ENCODE measurements at regions not wholly inside any gene's neighbourhood (a gene's known extent, or its start where the extent isn't known, plus 50 kb on each side); places are given as distances from the start of the nearest gene placed in this dataset.

DNA sequence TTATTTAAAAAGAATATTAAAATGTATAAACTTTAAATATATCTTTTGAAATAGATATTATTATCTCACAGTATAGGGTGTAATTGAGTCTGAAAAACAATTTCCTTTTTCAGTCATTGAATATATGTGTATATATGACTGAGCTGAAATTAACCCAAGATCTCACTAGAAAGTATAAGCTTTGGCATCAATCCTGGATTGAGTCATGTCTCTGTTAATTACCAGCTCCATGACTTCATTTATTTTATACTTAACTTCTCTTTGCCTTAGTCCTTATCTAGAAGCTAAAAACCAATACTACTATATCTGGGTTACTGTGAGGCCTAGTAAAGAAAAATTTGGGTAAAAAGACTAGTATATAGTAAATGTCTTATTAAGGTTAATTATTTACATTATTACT lies 1020.3 kb downstream of the LRFN5 start:
- POLR2A ChIA-PET, result no interaction called here
- Histone ChIP-seq H3K27me3 (ENCODE audit: insufficient read depth) (no peaks in the 10 kb centered on the region), H3K4me2 (no peak overlapping the region), H2AFZ (ENCODE audit: low read depth) (no peak overlapping the region), H3K9ac (no peak overlapping the region), H3F3A (replicated peaks; ENCODE audit: insufficient read depth) (no peaks in the 10 kb centered on the region), H3K4me1 (ENCODE audit: control insufficient read depth in 1 of 2, insufficient read depth in 2 of 2, low read depth in 1 of 2, low read length in 1 of 2) (no peaks in the 10 kb centered on the region), H4K20me1 (ENCODE audit: insufficient read depth) (no peaks in the 10 kb centered on the region), H3K79me2 (ENCODE audit: insufficient read depth) (no peaks in the 10 kb centered on the region), H3K9me2 (no peaks in the 10 kb centered on the region), H3K9me3 (no peaks in the 10 kb centered on the region), H3K27ac (ENCODE audit: low read depth in 2 of 2, low read length in 1 of 2) (no peak overlapping the region), H3K36me3 (replicated peaks in 1 of 2; ENCODE audit: control insufficient read depth in 1 of 2, insufficient read depth in 2 of 2, low read length in 1 of 2) (no peaks in the 10 kb centered on the region), H3K4me3 (ENCODE audit: low read depth in 2 of 2, low read length in 1 of 2) (no peak overlapping the region)
- TF ChIP-seq RCOR1 (IDR thresholded peaks at IDR 0.05; ENCODE audit: low read length) (no peak), ZBTB33 (IDR thresholded peaks at IDR 0.05; ENCODE audit: borderline replicate concordance, low read depth) (no peak), EP300 (IDR thresholded peaks at IDR 0.05; ENCODE audit: borderline replicate concordance in 1 of 2, low read depth in 1 of 2, low read length in 1 of 2) (no peak), NFIC (IDR thresholded peaks at IDR 0.05; ENCODE audit: borderline replicate concordance) (no peak), PBX3 (IDR thresholded peaks at IDR 0.05) (no peak), FOXM1 (IDR thresholded peaks at IDR 0.05; ENCODE audit: low read depth) (no peak), EZH2phosphoT487 (IDR thresholded peaks at IDR 0.05; ENCODE audit: borderline replicate concordance, low read depth) (no peak), GATA2 (CRISPR knock-in tag; IDR thresholded peaks at IDR 0.05) (no peak), ELF1 (IDR thresholded peaks at IDR 0.05) (no peak), FOSL2 (IDR thresholded peaks at IDR 0.05; ENCODE audit: borderline replicate concordance, low read depth) (no peak), TAF1 (IDR thresholded peaks at IDR 0.05; ENCODE audit: borderline replicate concordance, low read depth, low read length) (no peak), SIN3A (IDR thresholded peaks at IDR 0.05; ENCODE audit: borderline replicate concordance, low read depth, low read length) (no peak)
- TF ChIP-seq, protein P1, sequence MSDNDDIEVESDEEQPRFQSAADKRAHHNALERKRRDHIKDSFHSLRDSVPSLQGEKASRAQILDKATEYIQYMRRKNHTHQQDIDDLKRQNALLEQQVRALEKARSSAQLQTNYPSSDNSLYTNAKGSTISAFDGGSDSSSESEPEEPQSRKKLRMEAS (IDR thresholded peaks at IDR 0.05; ENCODE audit: low read depth), result no peak
- CTCF ChIA-PET, result no interaction called here
- no peak for DNase-seq

GRCh38 chr14:42624980-42625761 lies 1018.5 kb downstream of the LRFN5 start:
- Histone ChIP-seq H3K27ac (ENCODE audit: low read depth in 2 of 2, low read length in 1 of 2) (no peak overlapping the region), H3K36me3 (replicated peaks in 1 of 2; ENCODE audit: control insufficient read depth in 1 of 2, insufficient read depth in 2 of 2, low read length in 1 of 2) (no peaks in the 10 kb centered on the region), H3K9me3 (no peaks in the 10 kb centered on the region), H2AFZ (ENCODE audit: low read depth) (no peak overlapping the region), H3K4me3 (ENCODE audit: low read depth in 2 of 2, low read length in 1 of 2) (no peak overlapping the region), H3F3A (replicated peaks; ENCODE audit: insufficient read depth) (no peaks in the 10 kb centered on the region), H3K4me2 (no peak overlapping the region), H3K79me2 (ENCODE audit: insufficient read depth) (no peaks in the 10 kb centered on the region), H3K9me2 (no peaks in the 10 kb centered on the region), H3K9ac (no peak overlapping the region), H3K27me3 (ENCODE audit: insufficient read depth) (no peaks in the 10 kb centered on the region), H3K4me1 (ENCODE audit: control insufficient read depth in 1 of 2, insufficient read depth in 2 of 2, low read depth in 1 of 2, low read length in 1 of 2) (no peaks in the 10 kb centered on the region), H4K20me1 (ENCODE audit: insufficient read depth) (no peaks in the 10 kb centered on the region)
- ChIA-PET CTCF (no interaction called here), POLR2A (no interaction called here)
- WGBS (ENCODE audit: low lambda C conversion rate), result 0% methylated on average over 1 of the region's 1 CpG
- TF ChIP-seq, protein P1 (IDR thresholded peaks at IDR 0.05; ENCODE audit: low read depth), result no peak
- TF ChIP-seq RFX5 (IDR thresholded peaks at IDR 0.05; ENCODE audit: low read length), result no peak
- DNase-seq, result no peak

Data from SK-N-SH (cell line).